ENCODE measurements at regions not wholly inside any gene's neighbourhood (a gene's known extent, or its start where the extent isn't known, plus 50 kb on each side); places are given as distances from the start of the nearest gene placed in this dataset.

DNA sequence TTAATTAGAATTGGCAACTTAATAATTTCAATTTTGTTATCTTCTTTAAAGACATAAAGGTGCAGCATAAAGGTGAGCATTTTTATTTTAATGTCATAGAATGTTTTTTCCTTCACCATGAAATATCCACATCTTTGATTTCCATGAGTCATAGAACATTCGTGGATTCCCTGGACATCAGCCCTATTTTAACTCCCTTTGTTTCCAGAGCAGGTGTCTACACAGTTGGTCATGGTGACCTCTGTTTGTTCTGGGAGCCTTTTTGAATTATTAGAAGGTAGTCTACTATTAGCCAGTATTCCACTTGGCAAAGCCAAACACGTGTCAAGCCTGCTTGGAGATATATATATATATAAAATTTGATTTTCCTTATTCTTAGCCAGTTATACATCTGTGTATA lies 572.9 kb downstream of the LTN1 start:
- TF ChIP-seq CTCF (IDR thresholded peaks at IDR 0.05) (no peak), POLR2A (IDR thresholded peaks at IDR 0.05) (no peak)
